Kidney (tissue), 13 donors: ENCODE measurements at regions not wholly inside any gene's neighbourhood (a gene's known extent, or its start where the extent isn't known, plus 50 kb on each side); places are given as distances from the start of the nearest gene placed in this dataset.

Experiments
- DNase-seq, 5 donors: peaks; one replicate each; pipeline ENCODE4 v3.0.0-alpha.2; 2013 to 2020
- FAIRE-seq: peaks from 2 replicates; lab custom pipeline; 2012; peaks lifted over from hg19 to GRCh38; lab: Jason Lieb, UNC
- H3K27ac ChIP-seq, 2 donors: one replicate each; pipeline ENCODE4 v1.7.0; 2013; ENCODE audit warnings: low read depth in 2 of 2, low read length in 2 of 2, inconsistent platforms in 1 of 2
- H3K27me3 ChIP-seq: one replicate; pipeline ENCODE4 v1.7.1; 2013; ENCODE audit warnings: low read length, inconsistent platforms; ENCODE audit not compliant: control insufficient read depth, insufficient read depth
- H3K36me3 ChIP-seq, 3 donors: one replicate each; pipeline versions ENCODE4 v1.7.0 to v1.7.1; 2013; ENCODE audit warnings: low read length in 3 of 3, control low read depth in 1 of 3, inconsistent platforms in 1 of 3; ENCODE audit not compliant: insufficient read depth in 3 of 3, control insufficient read depth in 2 of 3
- H3K4me1 ChIP-seq, 3 donors: one replicate each; pipeline versions ENCODE4 v1.7.0 to v1.7.1; 2013; ENCODE audit warnings: low read length in 3 of 3, inconsistent platforms in 1 of 3, low read depth in 1 of 3; ENCODE audit not compliant: control insufficient read depth in 2 of 3, insufficient read depth in 2 of 3
- H3K4me3 ChIP-seq, 3 donors: one replicate each; pipeline versions ENCODE4 v1.7.0 to v1.8.1; 2013; ENCODE audit warnings: low read length in 3 of 3, control low read depth in 1 of 3, inconsistent platforms in 1 of 3
- H3K9ac ChIP-seq, 3 donors: one replicate each; pipeline versions ENCODE4 v1.7.0 to v1.7.1; 2013; ENCODE audit warnings: low read length in 3 of 3, control low read depth in 1 of 3, inconsistent platforms in 1 of 3
- H3K9me3 ChIP-seq, 3 donors: one replicate each; pipeline versions ENCODE4 v1.7.0 to v1.7.1; 2013; ENCODE audit warnings: low read length in 3 of 3, control low read depth in 1 of 3, inconsistent platforms in 1 of 3; ENCODE audit not compliant: control insufficient read depth in 2 of 3, insufficient read depth in 1 of 3
- intact Hi-C: fragments of 100-400 bp; cut with DNase I; formaldehyde crosslinking; loops from one replicate; pipeline ENCODE4 v1.11.1; 2022
- TF ChIP-seq, protein P1 (sequence below): IDR thresholded peaks from 3 replicates; pipeline ENCODE4 v1.5.1; 2012; ENCODE audit warnings: mild to moderate bottlenecking, moderate library complexity, borderline replicate concordance; ENCODE audit not compliant: insufficient read depth; ENCODE audit errors: extremely low read depth
- donor health status: control.
- donor health status: control.
- donor health status: control.
- donor health status: control.
- donor health status: control.
- donor health status: DM: yes; HTN: yes; CAD: no.
- donor health status: Normal renal cell carcinoma (clear cell type).

GRCh38 chr3:152667267-152667666 is 167.7 kb upstream of the P2RY1 start:
- Histone ChIP-seq H3K36me3 (no peaks in the 10 kb centered on the region), H3K9me3 (no peaks in the 10 kb centered on the region), H3K4me1 (no peaks in the 10 kb centered on the region), H3K27me3 (no peaks in the 10 kb centered on the region), H3K9ac (no peak overlapping the region), H3K4me3 (no peak overlapping the region), H3K27ac (no peak overlapping the region)
- FAIRE-seq (no peak), DNase-seq (no peak)
- intact Hi-C loops, result no loop called here
- TF ChIP-seq, protein P1, sequence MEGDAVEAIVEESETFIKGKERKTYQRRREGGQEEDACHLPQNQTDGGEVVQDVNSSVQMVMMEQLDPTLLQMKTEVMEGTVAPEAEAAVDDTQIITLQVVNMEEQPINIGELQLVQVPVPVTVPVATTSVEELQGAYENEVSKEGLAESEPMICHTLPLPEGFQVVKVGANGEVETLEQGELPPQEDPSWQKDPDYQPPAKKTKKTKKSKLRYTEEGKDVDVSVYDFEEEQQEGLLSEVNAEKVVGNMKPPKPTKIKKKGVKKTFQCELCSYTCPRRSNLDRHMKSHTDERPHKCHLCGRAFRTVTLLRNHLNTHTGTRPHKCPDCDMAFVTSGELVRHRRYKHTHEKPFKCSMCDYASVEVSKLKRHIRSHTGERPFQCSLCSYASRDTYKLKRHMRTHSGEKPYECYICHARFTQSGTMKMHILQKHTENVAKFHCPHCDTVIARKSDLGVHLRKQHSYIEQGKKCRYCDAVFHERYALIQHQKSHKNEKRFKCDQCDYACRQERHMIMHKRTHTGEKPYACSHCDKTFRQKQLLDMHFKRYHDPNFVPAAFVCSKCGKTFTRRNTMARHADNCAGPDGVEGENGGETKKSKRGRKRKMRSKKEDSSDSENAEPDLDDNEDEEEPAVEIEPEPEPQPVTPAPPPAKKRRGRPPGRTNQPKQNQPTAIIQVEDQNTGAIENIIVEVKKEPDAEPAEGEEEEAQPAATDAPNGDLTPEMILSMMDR, result no peak

- TF ChIP-seq, protein P1, result no peak
- no peak overlapping the region for H3K27ac ChIP-seq
- intact Hi-C loops, result no loop called here
- H3K4me3 ChIP-seq, result no peak overlapping the region
- H3K9me3 ChIP-seq, result no peaks in the 10 kb centered on the region
- H3K9ac ChIP-seq, result no peak overlapping the region
- H3K27me3 ChIP-seq, result no peaks in the 10 kb centered on the region
- FAIRE-seq, result no peak
- no peaks in the 10 kb centered on the region for H3K4me1 ChIP-seq
- no peaks in the 10 kb centered on the region for H3K36me3 ChIP-seq
- no peak for DNase-seq
Measured at GRCh38 chr3:152669560-152669959, 165.4 kb upstream of the P2RY1 start.

DNA sequence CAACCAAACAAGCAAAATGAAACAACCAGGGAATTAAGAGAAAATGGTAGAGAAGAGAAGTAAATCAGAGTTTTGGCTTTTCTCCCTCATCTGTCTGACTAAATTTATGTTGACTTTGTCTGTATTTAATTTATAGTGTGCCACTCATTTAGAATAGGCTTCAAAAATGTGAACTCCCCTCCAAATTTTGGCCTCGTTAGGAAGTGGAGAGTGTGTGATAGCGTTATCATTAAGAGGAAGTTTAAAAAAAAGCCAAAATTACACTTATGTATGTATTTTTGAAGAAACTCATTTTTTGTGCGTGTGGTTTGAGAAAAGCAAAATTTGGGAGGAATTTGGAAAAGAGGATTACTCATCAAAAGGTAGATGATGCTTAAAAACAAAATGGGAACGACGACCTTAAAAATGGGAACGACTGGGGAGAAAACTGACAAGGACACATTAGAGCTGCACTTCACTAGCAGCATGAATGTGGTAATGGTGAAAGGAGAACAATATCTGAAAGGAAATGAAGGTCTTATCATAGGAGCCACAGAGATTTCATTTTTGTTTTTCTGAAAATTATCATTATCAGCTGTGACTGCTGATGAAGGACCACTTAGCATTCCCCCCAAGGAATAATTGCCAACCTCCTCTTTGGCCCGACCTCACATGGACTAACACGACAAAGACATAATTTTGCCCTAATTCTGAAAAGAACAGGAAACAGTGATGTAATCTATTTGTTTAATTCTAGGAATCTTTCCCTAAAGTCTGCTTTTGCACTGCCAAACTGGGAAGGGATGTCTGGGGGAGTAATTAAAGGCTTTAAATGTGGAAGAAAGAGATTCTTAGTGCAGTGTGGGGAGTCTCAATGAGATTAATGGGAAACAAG is 163.2 kb upstream of the P2RY1 start:
- FAIRE-seq (no peak), DNase-seq (peak in 1 of 5 donors; percentile 59)
- H3K4me3 ChIP-seq, result no peak overlapping the region
- no peak overlapping the region for H3K9ac ChIP-seq
- no peak overlapping the region for H3K27ac ChIP-seq
- H3K36me3 ChIP-seq, result no peaks in the 10 kb centered on the region
- intact Hi-C loops, result no loop called here
- H3K27me3 ChIP-seq, result no peaks in the 10 kb centered on the region
- no peaks in the 10 kb centered on the region for H3K4me1 ChIP-seq
- TF ChIP-seq, protein P1, result no peak
- no peaks in the 10 kb centered on the region for H3K9me3 ChIP-seq
